BE2C (cell line): ENCODE measurements at regions not wholly inside any gene's neighbourhood (a gene's known extent, or its start where the extent isn't known, plus 50 kb on each side); places are given as distances from the start of the nearest gene placed in this dataset.

ENCODE experiments used
- DNase-seq: peaks from one replicate; pipeline ENCODE4 v3.0.0-alpha.2; 2020
- H3K27me3 ChIP-seq: fragments of 250-450 bp; sonication (Bioruptor Pico); 2 replicates; pipeline ENCODE4 v1.5.1; 2020; ENCODE audit warnings: mild to moderate bottlenecking
- H3K36me3 ChIP-seq: fragments of 250-450 bp; sonication (Bioruptor Pico); 2 replicates; pipeline ENCODE4 v1.5.1; 2020; ENCODE audit warnings: mild to moderate bottlenecking
- H3K4me1 ChIP-seq: fragments of 250-450 bp; sonication (Bioruptor Pico); 2 replicates; pipeline ENCODE4 v1.5.1; 2020
- H3K4me3 ChIP-seq: 2 replicates; pipeline ENCODE4 v1.5.1; 2011; ENCODE audit warnings: low read depth, low read length
- H3K9me3 ChIP-seq: fragments of 250-450 bp; sonication (Bioruptor Pico); 2 replicates; pipeline ENCODE4 v1.5.1; 2020
- CTCF ChIP-seq: IDR thresholded peaks from 2 replicates; pipeline ENCODE4 v1.5.1; 2012; ENCODE audit warnings: mild to moderate bottlenecking, low read depth, low read length

- Histone ChIP-seq H3K4me1 (no peaks in the 10 kb centered on the region), H3K9me3 (no peaks in the 10 kb centered on the region), H3K4me3 (no peak overlapping the region), H3K27me3 (no peaks in the 10 kb centered on the region), H3K36me3 (no peaks in the 10 kb centered on the region)
- no peak for DNase-seq
- no peak for TF ChIP-seq CTCF
Observed at GRCh38 chr11:37371346-37371970, 773.4 kb upstream of the RAG2 start.

- TF ChIP-seq CTCF, result no peak
- H3K27me3 ChIP-seq, result no peaks in the 10 kb centered on the region
- no peaks in the 10 kb centered on the region for H3K36me3 ChIP-seq
- DNase-seq, result no peak
- H3K4me3 ChIP-seq, result no peak overlapping the region
- no peaks in the 10 kb centered on the region for H3K4me1 ChIP-seq
- no peaks in the 10 kb centered on the region for H3K9me3 ChIP-seq
Observed at GRCh38 chr11:37370817-37371216, 772.8 kb upstream of the RAG2 start.

GRCh38 chr11:37364246-37364839, 766.3 kb upstream of the RAG2 start:
- DNase-seq, result no peak
- Histone ChIP-seq H3K9me3 (no peaks in the 10 kb centered on the region), H3K36me3 (no peaks in the 10 kb centered on the region), H3K27me3 (no peaks in the 10 kb centered on the region), H3K4me3 (no peak overlapping the region), H3K4me1 (no peaks in the 10 kb centered on the region)
- TF ChIP-seq CTCF, result no peak

- TF ChIP-seq CTCF, result no peak
- no peaks in the 10 kb centered on the region for H3K4me1 ChIP-seq
Observed at GRCh38 chr11:37353192-37353591, 755.2 kb upstream of the RAG2 start.

GRCh38 chr11:37352485-37352884, 754.4 kb upstream of the RAG2 start:
- Histone ChIP-seq H3K27me3 (no peaks in the 10 kb centered on the region), H3K4me3 (no peak overlapping the region), H3K9me3 (no peaks in the 10 kb centered on the region), H3K4me1 (no peaks in the 10 kb centered on the region), H3K36me3 (no peaks in the 10 kb centered on the region)
- no peak for TF ChIP-seq CTCF
- no peak for DNase-seq

More at GRCh38 chr11:37353192-37353591, 755.2 kb upstream of the RAG2 start:
- DNase-seq, result no peak
- no peaks in the 10 kb centered on the region for H3K36me3 ChIP-seq
- H3K9me3 ChIP-seq, result no peaks in the 10 kb centered on the region
- H3K27me3 ChIP-seq, result no peaks in the 10 kb centered on the region
- H3K4me3 ChIP-seq, result no peak overlapping the region

- no peak overlapping the region for H3K4me3 ChIP-seq
Observed at GRCh38 chr11:37343290-37343689, 745.3 kb upstream of the RAG2 start.

More at GRCh38 chr11:37343290-37343689, 745.3 kb upstream of the RAG2 start:
- H3K9me3 ChIP-seq, result no peaks in the 10 kb centered on the region
- H3K4me1 ChIP-seq, result no peaks in the 10 kb centered on the region
- H3K27me3 ChIP-seq, result no peaks in the 10 kb centered on the region
- H3K36me3 ChIP-seq, result no peaks in the 10 kb centered on the region
- no peak for DNase-seq
- no peak for TF ChIP-seq CTCF
